ENCODE measurements at regions not wholly inside any gene's neighbourhood (a gene's known extent, or its start where the extent isn't known, plus 50 kb on each side); places are given as distances from the start of the nearest gene placed in this dataset.

GRCh38 chr9:79395755-79396154 is 176.0 kb upstream of the TLE4 start:
- Histone ChIP-seq H3K9me3 (no peaks in the 10 kb centered on the region), H3K4me3 (ENCODE audit: control insufficient read depth in 1 of 2, extremely low read depth in 1 of 2, low read length in 1 of 2) (no peak overlapping the region), H3K27me3 (replicated peaks in 1 of 2; ENCODE audit: control insufficient read depth in 2 of 2, extremely low read depth in 1 of 2, insufficient read depth in 2 of 2, low read length in 1 of 2) (no peaks in the 10 kb centered on the region), H3K27ac (ENCODE audit: low read length) (no peak overlapping the region), H3K4me1 (ENCODE audit: control insufficient read depth in 1 of 2, extremely low read depth in 1 of 2, insufficient read depth in 2 of 2, low read length in 2 of 2) (no peaks in the 10 kb centered on the region), H3K36me3 (ENCODE audit: control insufficient read depth in 2 of 2, extremely low read depth in 1 of 2, insufficient read depth in 1 of 2, low read length in 1 of 2) (no peaks in the 10 kb centered on the region)
- no peak overlapping the region for H3K4me3 Mint-ChIP-seq
- 84% methylated on average over 7 of the region's 7 CpGs for WGBS (ENCODE audit: insufficient coverage)
- no peaks in the 10 kb centered on the region for H3K9me3 Mint-ChIP-seq
- no peak overlapping the region for H3K27ac Mint-ChIP-seq
- H3K36me3 Mint-ChIP-seq, result no peaks in the 10 kb centered on the region
- ATAC-seq (replicated peaks in 1 of 4) (no peak), DNase-seq (no peak)
- no peaks in the 10 kb centered on the region for H3K4me1 Mint-ChIP-seq
- POLR2A ChIA-PET, result no interaction called here
- H3K27me3 Mint-ChIP-seq, result peaks cover 5 to 8% of the 10 kb centered on the region in 2 donors
- CTCF ChIA-PET, result no interaction called here

GRCh38 chr9:79396168-79396567 is 175.6 kb upstream of the TLE4 start:
- H3K27me3 Mint-ChIP-seq, result peaks cover 4 to 6% of the 10 kb centered on the region in 2 donors
- no peak overlapping the region for H3K27ac Mint-ChIP-seq
- no peaks in the 10 kb centered on the region for H3K36me3 Mint-ChIP-seq
- DNase-seq (no peak), ATAC-seq (replicated peaks in 1 of 4) (no peak)
- 80% methylated on average over 2 of the region's 4 CpGs for WGBS (ENCODE audit: insufficient coverage)
- ChIA-PET CTCF (interaction anchor here in 1 of 2 donors (0.5 kb wide), 1 partner anchor 1503 kb away, joined by 3 read pairs; no protein-coding TSS in a partner anchor), POLR2A (no interaction called here)
- no peaks in the 10 kb centered on the region for H3K4me1 ChIP-seq (ENCODE audit: control insufficient read depth in 1 of 2, extremely low read depth in 1 of 2, insufficient read depth in 2 of 2, low read length in 2 of 2)
- no peak overlapping the region for H3K4me3 Mint-ChIP-seq
- H3K36me3 ChIP-seq (ENCODE audit: control insufficient read depth in 2 of 2, extremely low read depth in 1 of 2, insufficient read depth in 1 of 2, low read length in 1 of 2), result no peaks in the 10 kb centered on the region
- no peaks in the 10 kb centered on the region for H3K9me3 ChIP-seq
- H3K9me3 Mint-ChIP-seq, result no peaks in the 10 kb centered on the region
- no peaks in the 10 kb centered on the region for H3K27me3 ChIP-seq (replicated peaks in 1 of 2; ENCODE audit: control insufficient read depth in 2 of 2, extremely low read depth in 1 of 2, insufficient read depth in 2 of 2, low read length in 1 of 2)
- no peaks in the 10 kb centered on the region for H3K4me1 Mint-ChIP-seq
- H3K27ac ChIP-seq (ENCODE audit: low read length), result no peak overlapping the region
- H3K4me3 ChIP-seq (ENCODE audit: control insufficient read depth in 1 of 2, extremely low read depth in 1 of 2, low read length in 1 of 2), result no peak overlapping the region

- Histone ChIP-seq H3K4me3 (ENCODE audit: control insufficient read depth in 1 of 2, extremely low read depth in 1 of 2, low read length in 1 of 2) (no peak overlapping the region), H3K36me3 (ENCODE audit: control insufficient read depth in 2 of 2, extremely low read depth in 1 of 2, insufficient read depth in 1 of 2, low read length in 1 of 2) (no peaks in the 10 kb centered on the region), H3K4me1 (ENCODE audit: control insufficient read depth in 1 of 2, extremely low read depth in 1 of 2, insufficient read depth in 2 of 2, low read length in 2 of 2) (no peaks in the 10 kb centered on the region), H3K27me3 (replicated peaks in 1 of 2; ENCODE audit: control insufficient read depth in 2 of 2, extremely low read depth in 1 of 2, insufficient read depth in 2 of 2, low read length in 1 of 2) (no peaks in the 10 kb centered on the region), H3K27ac (ENCODE audit: low read length) (no peak overlapping the region), H3K9me3 (no peaks in the 10 kb centered on the region)
- H3K4me3 Mint-ChIP-seq, result no peak overlapping the region
- H3K36me3 Mint-ChIP-seq, result no peaks in the 10 kb centered on the region
- H3K9me3 Mint-ChIP-seq, result no peaks in the 10 kb centered on the region
- H3K4me1 Mint-ChIP-seq, result no peaks in the 10 kb centered on the region
- no CpG with 5 or more reads among the region's 2 CpGs for WGBS (ENCODE audit: insufficient coverage)
- CTCF ChIA-PET, result interaction anchor here (0.6 to 1.6 kb wide), 2 partner anchors 14 to 124 kb away, joined by 3 read pairs; no protein-coding TSS in a partner anchor
- H3K27ac Mint-ChIP-seq, result no peak overlapping the region
- H3K27me3 Mint-ChIP-seq, result peaks cover 0 to 4% of the 10 kb centered on the region in 2 donors
- ATAC-seq (replicated peaks in 1 of 4), result peak in 2 of 4 experiments; percentile 36 to 53
- peak in 9 of 35 experiments; percentile 1 to 19 (median 4) for DNase-seq
- POLR2A ChIA-PET, result no interaction called here
Observed at GRCh38 chr9:79403495-79403894, 168.3 kb upstream of the TLE4 start.

- no peaks in the 10 kb centered on the region for H3K9me3 ChIP-seq
- H3K9me3 Mint-ChIP-seq, result no peaks in the 10 kb centered on the region
- H3K27me3 ChIP-seq (replicated peaks in 1 of 2; ENCODE audit: control insufficient read depth in 2 of 2, extremely low read depth in 1 of 2, insufficient read depth in 2 of 2, low read length in 1 of 2), result no peaks in the 10 kb centered on the region
- CTCF ChIA-PET, result interaction anchor here in 1 of 2 donors (0.6 kb wide), 1 partner anchor 969 kb away, joined by 4 read pairs; no protein-coding TSS in a partner anchor
- WGBS (ENCODE audit: insufficient coverage), result 50% methylated on average over 1 of the region's 1 CpG
- ATAC-seq (replicated peaks in 1 of 4), result no peak
- H3K4me3 Mint-ChIP-seq, result no peak overlapping the region
- POLR2A ChIA-PET, result no interaction called here
- no peaks in the 10 kb centered on the region for H3K4me1 Mint-ChIP-seq
- H3K27me3 Mint-ChIP-seq, result peaks cover 4 to 11% of the 10 kb centered on the region in 2 donors
- no peak overlapping the region for H3K4me3 ChIP-seq (ENCODE audit: control insufficient read depth in 1 of 2, extremely low read depth in 1 of 2, low read length in 1 of 2)
- no peaks in the 10 kb centered on the region for H3K4me1 ChIP-seq (ENCODE audit: control insufficient read depth in 1 of 2, extremely low read depth in 1 of 2, insufficient read depth in 2 of 2, low read length in 2 of 2)
- no peak overlapping the region for H3K27ac Mint-ChIP-seq
- H3K36me3 Mint-ChIP-seq, result no peaks in the 10 kb centered on the region
- H3K36me3 ChIP-seq (ENCODE audit: control insufficient read depth in 2 of 2, extremely low read depth in 1 of 2, insufficient read depth in 1 of 2, low read length in 1 of 2), result no peaks in the 10 kb centered on the region
- no peak overlapping the region for H3K27ac ChIP-seq (ENCODE audit: low read length)
- DNase-seq, result no peak
Observed at GRCh38 chr9:79408200-79408599, 163.6 kb upstream of the TLE4 start.

GRCh38 chr9:79408617-79409016 is 163.1 kb upstream of the TLE4 start:
- Mint-ChIP-seq H3K36me3 (no peaks in the 10 kb centered on the region), H3K4me3 (no peak overlapping the region), H3K27me3 (peaks cover 4 to 11% of the 10 kb centered on the region in 2 donors), H3K4me1 (no peaks in the 10 kb centered on the region), H3K9me3 (no peaks in the 10 kb centered on the region), H3K27ac (no peak overlapping the region)
- Histone ChIP-seq H3K27me3 (replicated peaks in 1 of 2; ENCODE audit: control insufficient read depth in 2 of 2, extremely low read depth in 1 of 2, insufficient read depth in 2 of 2, low read length in 1 of 2) (no peaks in the 10 kb centered on the region), H3K36me3 (ENCODE audit: control insufficient read depth in 2 of 2, extremely low read depth in 1 of 2, insufficient read depth in 1 of 2, low read length in 1 of 2) (no peaks in the 10 kb centered on the region), H3K4me3 (ENCODE audit: control insufficient read depth in 1 of 2, extremely low read depth in 1 of 2, low read length in 1 of 2) (no peak overlapping the region), H3K9me3 (no peaks in the 10 kb centered on the region), H3K4me1 (ENCODE audit: control insufficient read depth in 1 of 2, extremely low read depth in 1 of 2, insufficient read depth in 2 of 2, low read length in 2 of 2) (no peaks in the 10 kb centered on the region), H3K27ac (ENCODE audit: low read length) (no peak overlapping the region)
- DNase-seq, result no peak
- ChIA-PET CTCF (interaction anchor here in 1 of 2 donors (0.6 kb wide), 1 partner anchor 969 kb away, joined by 4 read pairs; no protein-coding TSS in a partner anchor), POLR2A (no interaction called here)
- WGBS (ENCODE audit: insufficient coverage), result no CpG with 5 or more reads among the region's 3 CpGs
- ATAC-seq (replicated peaks in 1 of 4), result no peak

GRCh38 chr9:79409182-79409823 is 162.5 kb upstream of the TLE4 start:
- no peaks in the 10 kb centered on the region for H3K4me1 Mint-ChIP-seq
- no peaks in the 10 kb centered on the region for H3K9me3 ChIP-seq
- no peaks in the 10 kb centered on the region for H3K36me3 ChIP-seq (ENCODE audit: control insufficient read depth in 2 of 2, extremely low read depth in 1 of 2, insufficient read depth in 1 of 2, low read length in 1 of 2)
- ATAC-seq (replicated peaks in 1 of 4) (no peak), DNase-seq (no peak)
- no CpG with 5 or more reads among the region's 2 CpGs for WGBS (ENCODE audit: insufficient coverage)
- no peaks in the 10 kb centered on the region for H3K27me3 ChIP-seq (replicated peaks in 1 of 2; ENCODE audit: control insufficient read depth in 2 of 2, extremely low read depth in 1 of 2, insufficient read depth in 2 of 2, low read length in 1 of 2)
- POLR2A ChIA-PET, result no interaction called here
- CTCF ChIA-PET, result interaction anchor here in 1 of 2 donors (0.6 kb wide), 1 partner anchor 970 kb away, joined by 4 read pairs; no protein-coding TSS in a partner anchor
- H3K9me3 Mint-ChIP-seq, result no peaks in the 10 kb centered on the region
- peaks cover 4 to 11% of the 10 kb centered on the region in 2 donors for H3K27me3 Mint-ChIP-seq
- no peaks in the 10 kb centered on the region for H3K36me3 Mint-ChIP-seq
- H3K4me3 Mint-ChIP-seq, result no peak overlapping the region
- H3K27ac ChIP-seq (ENCODE audit: low read length), result no peak overlapping the region
- no peaks in the 10 kb centered on the region for H3K4me1 ChIP-seq (ENCODE audit: control insufficient read depth in 1 of 2, extremely low read depth in 1 of 2, insufficient read depth in 2 of 2, low read length in 2 of 2)
- H3K27ac Mint-ChIP-seq, result no peak overlapping the region
- H3K4me3 ChIP-seq (ENCODE audit: control insufficient read depth in 1 of 2, extremely low read depth in 1 of 2, low read length in 1 of 2), result no peak overlapping the region

Measured in T-cell (primary cell).